ENCODE measurements at regions not wholly inside any gene's neighbourhood (a gene's known extent, or its start where the extent isn't known, plus 50 kb on each side); places are given as distances from the start of the nearest gene placed in this dataset.

GRCh38 chr2:45093181-45093580, 83.9 kb upstream of the SIX2 start:
- no peak for TF ChIP-seq CTCF (IDR thresholded peaks at IDR 0.05; ENCODE audit: extremely low read depth, missing control alignments)
- no peak for DNase-seq (ENCODE audit: low spot score)

- no peak for DNase-seq (ENCODE audit: low spot score)
- no peak for TF ChIP-seq CTCF (IDR thresholded peaks at IDR 0.05; ENCODE audit: extremely low read depth, missing control alignments)
Measured at GRCh38 chr2:45089554-45090261, 80.5 kb upstream of the SIX2 start.

GRCh38 chr2:45085487-45085886, 76.2 kb upstream of the SIX2 start:
- no peak for TF ChIP-seq CTCF (IDR thresholded peaks at IDR 0.05; ENCODE audit: extremely low read depth, missing control alignments)
- DNase-seq (ENCODE audit: low spot score) = no peak

GRCh38 chr2:45084361-45085020, 75.2 kb upstream of the SIX2 start:
- TF ChIP-seq CTCF (IDR thresholded peaks at IDR 0.05; ENCODE audit: extremely low read depth, missing control alignments) = no peak
- no peak for DNase-seq (ENCODE audit: low spot score)

- DNase-seq (ENCODE audit: low spot score) = no peak
- TF ChIP-seq CTCF (IDR thresholded peaks at IDR 0.05; ENCODE audit: extremely low read depth, missing control alignments) = no peak
Measured at GRCh38 chr2:45083175-45083574, 73.9 kb upstream of the SIX2 start.

- no peak for DNase-seq (ENCODE audit: low spot score)
- TF ChIP-seq CTCF (IDR thresholded peaks at IDR 0.05; ENCODE audit: extremely low read depth, missing control alignments) = no peak
Measured at GRCh38 chr2:45074713-45075112, 65.5 kb upstream of the SIX2 start.

GRCh38 chr2:45072862-45073237, 63.6 kb upstream of the SIX2 start:
- TF ChIP-seq CTCF (IDR thresholded peaks at IDR 0.05; ENCODE audit: extremely low read depth, missing control alignments) = no peak
- no peak for DNase-seq (ENCODE audit: low spot score)
